ENCODE measurements at regions not wholly inside any gene's neighbourhood (a gene's known extent, or its start where the extent isn't known, plus 50 kb on each side); places are given as distances from the start of the nearest gene placed in this dataset.

DNA sequence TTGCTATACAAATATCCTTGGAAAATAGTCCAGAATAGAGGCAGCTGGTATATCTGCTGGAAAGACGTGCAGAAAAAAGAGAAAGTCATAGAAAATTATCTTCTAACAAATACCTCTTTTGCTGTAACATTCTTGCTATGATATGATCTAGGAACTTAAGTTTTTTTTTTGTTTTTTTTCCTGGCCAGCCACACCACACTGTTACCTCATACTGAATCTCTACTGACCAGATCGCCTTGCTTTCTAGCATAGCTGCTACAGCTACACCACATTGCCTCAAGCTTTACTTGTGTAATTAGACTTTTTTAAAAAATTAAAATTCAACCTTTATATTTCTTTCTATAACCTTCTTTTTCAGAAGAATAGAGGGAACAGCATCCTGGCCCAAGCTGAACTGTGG, 142.2 kb upstream of the PRLR start:
- Histone ChIP-seq H3K4me3 (ENCODE audit: low read depth, low read length) (no peak overlapping the region), H3K27me3 (ENCODE audit: control insufficient read depth, insufficient read depth, low read length) (no peaks in the 10 kb centered on the region), H3K9me3 (ENCODE audit: control insufficient read depth, insufficient read depth, low read length) (no peaks in the 10 kb centered on the region), H3K27ac (ENCODE audit: low read depth, low read length) (no peak overlapping the region)
- DNase-seq (ENCODE audit: low read depth, low spot score) = no peak
- ChIA-PET POLR2A (no interaction called here), CTCF (no interaction called here)
- no peak for TF ChIP-seq CTCF (IDR thresholded peaks at IDR 0.05; ENCODE audit: low read depth, low read length)

DNA sequence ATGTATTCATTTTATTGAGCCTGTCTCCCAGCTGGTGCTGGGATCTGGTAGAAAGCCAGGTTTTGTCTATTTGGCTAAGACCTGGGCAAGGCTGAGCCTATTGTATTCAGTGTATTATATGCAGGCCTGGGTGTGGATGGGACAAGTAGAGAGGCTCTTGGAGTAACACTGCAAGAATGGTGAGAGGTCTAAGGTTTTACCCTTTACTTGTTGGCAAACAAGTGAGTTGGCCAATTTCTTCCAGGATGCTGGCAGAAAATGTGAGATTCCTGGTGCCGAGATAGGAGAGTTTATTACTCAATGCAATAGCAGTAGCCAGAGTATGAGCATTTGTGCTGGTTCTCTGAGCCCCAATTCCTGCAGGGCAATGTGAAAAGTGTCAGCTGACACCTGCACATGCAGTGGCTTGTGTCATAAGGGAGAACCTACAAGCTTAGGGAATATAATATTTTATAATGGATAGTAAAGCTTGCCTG, 141.7 kb upstream of the PRLR start:
- DNase-seq (ENCODE audit: low read depth, low spot score) = no peak
- no peak overlapping the region for H3K4me3 ChIP-seq (ENCODE audit: low read depth, low read length)
- no peak overlapping the region for H3K27ac ChIP-seq (ENCODE audit: low read depth, low read length)
- no peaks in the 10 kb centered on the region for H3K9me3 ChIP-seq (ENCODE audit: control insufficient read depth, insufficient read depth, low read length)
- CTCF ChIA-PET = no interaction called here
- POLR2A ChIA-PET = no interaction called here
- no peak for TF ChIP-seq CTCF (IDR thresholded peaks at IDR 0.05; ENCODE audit: low read depth, low read length)
- H3K27me3 ChIP-seq (ENCODE audit: control insufficient read depth, insufficient read depth, low read length) = no peaks in the 10 kb centered on the region

GRCh38 chr5:35370871-35371270, 140.6 kb upstream of the PRLR start:
- TF ChIP-seq CTCF (IDR thresholded peaks at IDR 0.05; ENCODE audit: low read depth, low read length) = no peak
- H3K27ac ChIP-seq (ENCODE audit: low read depth, low read length) = no peak overlapping the region
- CTCF ChIA-PET = no interaction called here
- H3K27me3 ChIP-seq (ENCODE audit: control insufficient read depth, insufficient read depth, low read length) = no peaks in the 10 kb centered on the region
- no peaks in the 10 kb centered on the region for H3K9me3 ChIP-seq (ENCODE audit: control insufficient read depth, insufficient read depth, low read length)
- POLR2A ChIA-PET = no interaction called here
- no peak for DNase-seq (ENCODE audit: low read depth, low spot score)
- no peak overlapping the region for H3K4me3 ChIP-seq (ENCODE audit: low read depth, low read length)

- Histone ChIP-seq H3K9me3 (ENCODE audit: control insufficient read depth, insufficient read depth, low read length) (no peaks in the 10 kb centered on the region), H3K27ac (ENCODE audit: low read depth, low read length) (no peak overlapping the region), H3K4me3 (ENCODE audit: low read depth, low read length) (no peak overlapping the region), H3K27me3 (ENCODE audit: control insufficient read depth, insufficient read depth, low read length) (no peaks in the 10 kb centered on the region)
- TF ChIP-seq CTCF (IDR thresholded peaks at IDR 0.05; ENCODE audit: low read depth, low read length) = no peak
- CTCF ChIA-PET = no interaction called here
- no peak for DNase-seq (ENCODE audit: low read depth, low spot score)
- POLR2A ChIA-PET = no interaction called here
Observed at GRCh38 chr5:35369965-35370790, 139.9 kb upstream of the PRLR start.

DNA sequence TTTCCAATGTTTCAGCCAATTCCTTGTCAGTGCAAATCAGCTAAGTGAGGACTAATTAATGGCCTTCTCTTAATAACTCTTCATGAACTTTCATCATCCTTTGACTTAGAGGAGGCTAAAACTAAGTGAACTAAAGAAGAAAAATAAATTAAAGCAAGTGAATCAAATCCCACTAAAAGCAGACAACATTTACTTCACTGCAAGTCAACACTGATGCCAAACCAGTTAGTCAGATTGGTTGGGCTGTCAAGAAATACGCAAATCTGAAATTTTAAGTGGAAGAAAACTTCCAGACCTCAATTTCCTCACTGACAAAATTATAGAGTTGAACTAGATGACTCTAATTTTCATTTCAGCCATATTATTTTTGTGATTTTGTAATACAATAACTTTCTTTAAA, 137.2 kb upstream of the PRLR start:
- H3K27ac ChIP-seq (ENCODE audit: low read depth, low read length) = no peak overlapping the region
- H3K9me3 ChIP-seq (ENCODE audit: control insufficient read depth, insufficient read depth, low read length) = no peaks in the 10 kb centered on the region
- H3K27me3 ChIP-seq (ENCODE audit: control insufficient read depth, insufficient read depth, low read length) = no peaks in the 10 kb centered on the region
- H3K4me3 ChIP-seq (ENCODE audit: low read depth, low read length) = no peak overlapping the region
- no peak for DNase-seq (ENCODE audit: low read depth, low spot score)
- ChIA-PET POLR2A (no interaction called here), CTCF (no interaction called here)
- TF ChIP-seq CTCF (IDR thresholded peaks at IDR 0.05; ENCODE audit: low read depth, low read length) = no peak
